ENCODE measurements at regions not wholly inside any gene's neighbourhood (a gene's known extent, or its start where the extent isn't known, plus 50 kb on each side); places are given as distances from the start of the nearest gene placed in this dataset.

- no peak for TF ChIP-seq EP300 (IDR thresholded peaks at IDR 0.05)
- TF ChIP-seq CTCF (IDR thresholded peaks at IDR 0.05) = no peak
- no peak for TF ChIP-seq POLR2A (IDR thresholded peaks at IDR 0.05)
These were observed 326.7 kb downstream of the SUCLG1 start for GRCh38 chr2:84132370-84132769.

Measured in ovary (tissue), 3 donors.